ENCODE measurements at regions not wholly inside any gene's neighbourhood (a gene's known extent, or its start where the extent isn't known, plus 50 kb on each side); places are given as distances from the start of the nearest gene placed in this dataset.
A peak's percentile ranks its signal among the peaks of the same experiment; 100 is the strongest.
"Not testable (repeated sequence)": the region's sequence is repeated elsewhere in the genome, so short reads cannot be mapped to it uniquely, and the experiment has no call there.

DNA sequence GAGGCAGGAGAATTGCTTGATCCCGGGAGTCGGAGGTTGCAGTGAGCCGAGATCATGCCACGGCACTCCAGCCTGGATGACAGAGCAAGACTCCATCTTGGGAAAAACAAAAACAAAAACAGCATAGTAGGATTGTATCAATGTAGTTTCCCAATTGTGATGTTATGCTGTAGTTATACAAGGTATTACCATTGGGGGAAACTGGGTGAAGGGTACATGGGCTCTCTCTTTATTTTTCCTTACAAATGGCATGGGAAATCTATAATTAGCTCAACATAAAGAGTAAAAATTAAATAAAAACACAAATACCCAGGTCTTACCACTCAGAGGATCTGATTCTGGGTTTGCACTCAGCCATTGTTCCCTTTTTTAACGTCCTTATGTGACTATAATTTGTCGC is 107.9 kb downstream of the KATNIP start:
- H3K9me3 ChIP-seq (ENCODE audit: control insufficient read depth, low read length) = no peaks in the 10 kb centered on the region
- peaks cover 5% of the 10 kb centered on the region for H3K36me3 ChIP-seq (ENCODE audit: control insufficient read depth, insufficient read depth, low read length, severe bottlenecking)
- no peaks in the 10 kb centered on the region for H3K4me1 ChIP-seq (ENCODE audit: control insufficient read depth, insufficient read depth, low read length)
- H3K9ac ChIP-seq (ENCODE audit: low read length) = no peak overlapping the region
- DNase-seq (ENCODE audit: low read depth) = no peak
- no peaks in the 10 kb centered on the region for H3K27me3 ChIP-seq (replicated peaks; ENCODE audit: control insufficient read depth, insufficient read depth, low read length)
- H3K4me3 ChIP-seq (ENCODE audit: low read length) = no peak overlapping the region

DNA sequence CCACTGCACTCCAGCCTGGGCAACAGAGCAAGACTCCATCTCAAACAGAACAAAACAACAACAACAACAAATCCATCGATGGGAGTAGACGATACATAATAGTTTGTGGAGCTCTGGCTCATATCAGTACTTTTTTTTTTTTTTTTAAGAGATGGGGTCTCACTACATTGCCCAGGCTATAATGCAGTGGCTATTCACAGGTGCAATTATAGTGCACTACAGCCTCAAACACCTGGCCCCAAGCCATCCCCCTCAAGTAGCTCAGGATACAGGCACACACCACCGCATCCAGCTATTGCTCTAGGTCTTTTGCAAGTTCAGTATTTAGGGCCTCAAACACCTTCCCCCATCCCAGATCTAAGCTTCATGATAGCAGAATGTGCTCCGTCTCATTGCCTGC is 110.6 kb downstream of the KATNIP start:
- Histone ChIP-seq H3K36me3 (ENCODE audit: control insufficient read depth, insufficient read depth, low read length, severe bottlenecking) (peaks cover 5% of the 10 kb centered on the region), H3K4me3 (ENCODE audit: low read length) (no peak overlapping the region), H3K4me1 (ENCODE audit: control insufficient read depth, insufficient read depth, low read length) (no peaks in the 10 kb centered on the region), H3K9me3 (ENCODE audit: control insufficient read depth, low read length) (no peaks in the 10 kb centered on the region), H3K9ac (ENCODE audit: low read length) (no peak overlapping the region), H3K27me3 (replicated peaks; ENCODE audit: control insufficient read depth, insufficient read depth, low read length) (no peaks in the 10 kb centered on the region)
- DNase-seq (ENCODE audit: low read depth) = no peak

GRCh38 chr16:27663235-27663634 is 113.3 kb downstream of the KATNIP start:
- H3K4me3 ChIP-seq (ENCODE audit: low read length); H3K4me1 ChIP-seq (ENCODE audit: control insufficient read depth, insufficient read depth, low read length); H3K9me3 ChIP-seq (ENCODE audit: control insufficient read depth, low read length); H3K36me3 ChIP-seq (ENCODE audit: control insufficient read depth, insufficient read depth, low read length, severe bottlenecking); DNase-seq (ENCODE audit: low read depth); H3K9ac ChIP-seq (ENCODE audit: low read length); H3K27me3 ChIP-seq (replicated peaks; ENCODE audit: control insufficient read depth, insufficient read depth, low read length): not testable (repeated sequence)

GRCh38 chr16:27665881-27666280 is 115.9 kb downstream of the KATNIP start:
- H3K36me3 ChIP-seq (ENCODE audit: control insufficient read depth, insufficient read depth, low read length, severe bottlenecking) = no peaks in the 10 kb centered on the region
- H3K4me1 ChIP-seq (ENCODE audit: control insufficient read depth, insufficient read depth, low read length) = no peaks in the 10 kb centered on the region
- DNase-seq (ENCODE audit: low read depth) = no peak
- no peak overlapping the region for H3K9ac ChIP-seq (ENCODE audit: low read length)
- no peaks in the 10 kb centered on the region for H3K9me3 ChIP-seq (ENCODE audit: control insufficient read depth, low read length)
- no peaks in the 10 kb centered on the region for H3K27me3 ChIP-seq (replicated peaks; ENCODE audit: control insufficient read depth, insufficient read depth, low read length)
- H3K4me3 ChIP-seq (ENCODE audit: low read length) = no peak overlapping the region

GRCh38 chr16:27670071-27670810 is 120.3 kb downstream of the KATNIP start:
- H3K4me3 ChIP-seq (ENCODE audit: low read length) = no peak overlapping the region
- no peaks in the 10 kb centered on the region for H3K36me3 ChIP-seq (ENCODE audit: control insufficient read depth, insufficient read depth, low read length, severe bottlenecking)
- H3K9me3 ChIP-seq (ENCODE audit: control insufficient read depth, low read length) = peaks cover 3% of the 10 kb centered on the region
- no peaks in the 10 kb centered on the region for H3K4me1 ChIP-seq (ENCODE audit: control insufficient read depth, insufficient read depth, low read length)
- no peak for DNase-seq (ENCODE audit: low read depth)
- H3K27me3 ChIP-seq (replicated peaks; ENCODE audit: control insufficient read depth, insufficient read depth, low read length) = no peaks in the 10 kb centered on the region
- no peak overlapping the region for H3K9ac ChIP-seq (ENCODE audit: low read length)

DNA sequence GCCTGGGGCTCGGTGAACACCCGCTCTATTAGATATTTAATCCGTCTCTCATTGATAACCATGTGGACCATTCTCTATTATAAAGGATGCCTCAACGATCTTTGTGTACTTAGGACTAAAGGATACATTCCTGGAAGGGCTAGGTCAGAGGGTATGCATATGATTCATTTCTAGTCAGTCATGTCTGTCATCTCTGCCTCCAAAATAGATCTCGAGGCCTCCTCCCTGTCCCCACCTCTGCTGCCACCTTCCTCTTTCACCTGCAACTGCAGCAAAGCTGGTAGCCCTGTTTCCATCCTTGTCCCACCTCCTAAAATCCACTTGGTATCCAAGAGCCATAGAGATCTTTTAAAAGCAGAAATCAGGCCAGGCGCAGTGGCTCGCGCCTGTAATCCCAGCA is 121.5 kb downstream of the KATNIP start:
- Histone ChIP-seq H3K9me3 (ENCODE audit: control insufficient read depth, low read length) (peaks cover 7% of the 10 kb centered on the region), H3K36me3 (ENCODE audit: control insufficient read depth, insufficient read depth, low read length, severe bottlenecking) (no peaks in the 10 kb centered on the region), H3K9ac (ENCODE audit: low read length) (no peak overlapping the region), H3K27me3 (replicated peaks; ENCODE audit: control insufficient read depth, insufficient read depth, low read length) (no peaks in the 10 kb centered on the region), H3K4me3 (ENCODE audit: low read length) (no peak overlapping the region), H3K4me1 (ENCODE audit: control insufficient read depth, insufficient read depth, low read length) (no peaks in the 10 kb centered on the region)
- DNase-seq (ENCODE audit: low read depth) = no peak

- H3K9me3 ChIP-seq (ENCODE audit: control insufficient read depth, low read length) = peaks cover 7% of the 10 kb centered on the region
- DNase-seq (ENCODE audit: low read depth) = peak; percentile 55
- H3K9ac ChIP-seq (ENCODE audit: low read length) = no peak overlapping the region
- H3K4me1 ChIP-seq (ENCODE audit: control insufficient read depth, insufficient read depth, low read length) = no peaks in the 10 kb centered on the region
- no peaks in the 10 kb centered on the region for H3K27me3 ChIP-seq (replicated peaks; ENCODE audit: control insufficient read depth, insufficient read depth, low read length)
- peaks cover 23% of the 10 kb centered on the region for H3K36me3 ChIP-seq (ENCODE audit: control insufficient read depth, insufficient read depth, low read length, severe bottlenecking)
- no peak overlapping the region for H3K4me3 ChIP-seq (ENCODE audit: low read length)
Observed at GRCh38 chr16:27676839-27677238, 126.9 kb downstream of the KATNIP start.

GRCh38 chr16:27677263-27677662 is 127.3 kb downstream of the KATNIP start:
- DNase-seq (ENCODE audit: low read depth) = no peak
- no peaks in the 10 kb centered on the region for H3K27me3 ChIP-seq (replicated peaks; ENCODE audit: control insufficient read depth, insufficient read depth, low read length)
- H3K9ac ChIP-seq (ENCODE audit: low read length) = no peak overlapping the region
- peaks cover 7% of the 10 kb centered on the region for H3K9me3 ChIP-seq (ENCODE audit: control insufficient read depth, low read length)
- no peaks in the 10 kb centered on the region for H3K4me1 ChIP-seq (ENCODE audit: control insufficient read depth, insufficient read depth, low read length)
- peaks cover 27% of the 10 kb centered on the region for H3K36me3 ChIP-seq (ENCODE audit: control insufficient read depth, insufficient read depth, low read length, severe bottlenecking)
- H3K4me3 ChIP-seq (ENCODE audit: low read length) = no peak overlapping the region

DNA sequence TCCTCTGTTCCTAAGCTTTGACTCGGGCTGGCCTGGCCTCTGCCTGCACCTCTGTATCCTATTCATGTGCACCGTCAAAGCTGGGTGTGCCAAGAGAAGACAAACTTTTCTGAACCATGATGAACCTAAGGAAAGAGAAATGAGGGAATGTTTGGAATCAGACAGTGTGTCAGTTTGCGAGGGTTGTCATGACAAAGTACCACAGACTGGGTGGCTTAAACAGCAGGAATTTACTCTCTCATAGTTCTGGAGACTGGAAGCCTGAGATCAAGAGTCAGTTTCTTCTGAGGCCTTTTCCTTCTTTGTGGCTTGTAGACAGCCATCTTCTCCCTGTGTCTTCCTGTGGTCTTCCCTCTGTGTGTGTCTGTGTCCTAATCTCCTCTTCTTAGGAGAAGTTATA is 129.0 kb downstream of the KATNIP start:
- Histone ChIP-seq H3K9ac (ENCODE audit: low read length) (no peak overlapping the region), H3K27me3 (replicated peaks; ENCODE audit: control insufficient read depth, insufficient read depth, low read length) (no peaks in the 10 kb centered on the region), H3K4me3 (ENCODE audit: low read length) (no peak overlapping the region), H3K36me3 (ENCODE audit: control insufficient read depth, insufficient read depth, low read length, severe bottlenecking) (peaks cover 36% of the 10 kb centered on the region), H3K9me3 (ENCODE audit: control insufficient read depth, low read length) (peaks cover 7% of the 10 kb centered on the region), H3K4me1 (ENCODE audit: control insufficient read depth, insufficient read depth, low read length) (no peaks in the 10 kb centered on the region)
- DNase-seq (ENCODE audit: low read depth) = peak; percentile 9

DNA sequence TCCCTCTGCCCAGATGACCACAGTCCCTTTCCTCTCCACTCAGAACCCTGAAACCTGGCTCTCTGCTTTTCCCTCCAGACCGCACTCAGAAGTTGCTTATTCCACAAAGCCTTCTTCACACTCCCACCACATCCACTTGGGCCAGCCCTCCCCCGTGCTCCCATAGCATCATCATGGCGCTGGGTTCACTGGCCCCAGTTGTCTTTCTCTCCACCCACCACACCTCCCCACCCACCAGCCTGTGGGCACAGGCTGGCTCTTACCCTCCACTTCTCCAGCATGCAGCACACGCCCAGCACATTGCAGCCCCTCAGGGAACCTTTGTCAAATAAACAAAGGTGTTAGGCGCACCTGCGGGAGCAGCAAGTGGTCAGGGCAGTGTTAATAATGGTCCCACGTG is 130.0 kb downstream of the KATNIP start:
- Histone ChIP-seq H3K9me3 (ENCODE audit: control insufficient read depth, low read length) (peaks cover 4% of the 10 kb centered on the region), H3K9ac (ENCODE audit: low read length) (no peak overlapping the region), H3K4me1 (ENCODE audit: control insufficient read depth, insufficient read depth, low read length) (no peaks in the 10 kb centered on the region), H3K4me3 (ENCODE audit: low read length) (no peak overlapping the region), H3K27me3 (replicated peaks; ENCODE audit: control insufficient read depth, insufficient read depth, low read length) (no peaks in the 10 kb centered on the region), H3K36me3 (ENCODE audit: control insufficient read depth, insufficient read depth, low read length, severe bottlenecking) (peaks cover 36% of the 10 kb centered on the region)
- no peak for DNase-seq (ENCODE audit: low read depth)

- H3K36me3 ChIP-seq (ENCODE audit: control insufficient read depth, insufficient read depth, low read length, severe bottlenecking) = peaks cover 36% of the 10 kb centered on the region
- H3K9ac ChIP-seq (ENCODE audit: low read length) = no peak overlapping the region
- no peak overlapping the region for H3K4me3 ChIP-seq (ENCODE audit: low read length)
- H3K9me3 ChIP-seq (ENCODE audit: control insufficient read depth, low read length) = no peaks in the 10 kb centered on the region
- H3K27me3 ChIP-seq (replicated peaks; ENCODE audit: control insufficient read depth, insufficient read depth, low read length) = no peaks in the 10 kb centered on the region
- H3K4me1 ChIP-seq (ENCODE audit: control insufficient read depth, insufficient read depth, low read length) = peaks cover 6% of the 10 kb centered on the region
- no peak for DNase-seq (ENCODE audit: low read depth)
Observed at GRCh38 chr16:27681681-27682080, 131.7 kb downstream of the KATNIP start.

DNA sequence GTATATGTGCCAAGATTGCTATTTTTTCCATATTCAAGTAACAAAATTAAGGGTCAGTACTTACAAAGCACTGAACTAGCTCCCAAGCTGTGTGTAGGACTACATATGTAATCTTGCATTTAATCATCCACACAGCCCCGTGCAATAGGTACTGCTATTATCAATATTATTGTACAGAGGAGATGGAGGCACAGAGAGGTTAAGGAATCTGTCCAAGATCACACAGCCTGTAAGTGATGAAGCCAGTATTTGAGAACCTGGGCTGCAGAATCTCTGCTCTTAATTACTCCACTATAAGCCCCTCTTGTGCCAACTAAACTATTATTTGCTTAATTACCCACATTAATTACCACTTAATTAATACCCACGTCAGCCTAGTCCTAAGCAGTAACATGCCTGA is 134.1 kb downstream of the KATNIP start:
- H3K9ac ChIP-seq (ENCODE audit: low read length) = no peak overlapping the region
- H3K27me3 ChIP-seq (replicated peaks; ENCODE audit: control insufficient read depth, insufficient read depth, low read length) = no peaks in the 10 kb centered on the region
- DNase-seq (ENCODE audit: low read depth) = no peak
- H3K36me3 ChIP-seq (ENCODE audit: control insufficient read depth, insufficient read depth, low read length, severe bottlenecking) = peaks cover 22% of the 10 kb centered on the region
- H3K9me3 ChIP-seq (ENCODE audit: control insufficient read depth, low read length) = no peaks in the 10 kb centered on the region
- H3K4me3 ChIP-seq (ENCODE audit: low read length) = no peak overlapping the region
- H3K4me1 ChIP-seq (ENCODE audit: control insufficient read depth, insufficient read depth, low read length) = peaks cover 14% of the 10 kb centered on the region

Measured in adipocyte (in vitro differentiated cells).